ENCODE measurements at regions not wholly inside any gene's neighbourhood (a gene's known extent, or its start where the extent isn't known, plus 50 kb on each side); places are given as distances from the start of the nearest gene placed in this dataset.

DNA sequence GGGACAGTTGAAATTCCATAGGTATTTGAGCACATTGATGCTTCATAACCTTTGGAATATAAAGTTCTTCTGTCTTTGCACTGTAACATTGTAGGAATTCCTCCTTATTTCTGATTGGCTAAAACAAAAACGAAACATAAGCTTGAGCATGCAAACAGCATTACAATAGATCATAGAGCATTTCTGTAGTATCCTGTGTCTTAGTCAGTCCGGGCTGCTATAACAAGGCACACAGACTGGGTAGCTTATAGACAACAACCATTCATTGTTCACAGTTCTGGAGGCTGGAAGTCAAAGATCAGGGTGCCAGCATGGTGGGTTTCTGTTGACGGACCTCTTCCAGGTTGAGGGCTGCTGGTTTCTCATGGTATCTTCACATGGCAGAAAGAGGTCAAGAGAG lies 188.7 kb upstream of the SOX21 start:
- no peak overlapping the region for H3K27ac ChIP-seq

GRCh38 chr13:94896719-94897317 lies 184.5 kb upstream of the SOX21 start:
- no peak overlapping the region for H3K4me3 ChIP-seq
- FAIRE-seq: no peak
- H3K27ac ChIP-seq: no peak overlapping the region
- TF ChIP-seq, protein P1, sequence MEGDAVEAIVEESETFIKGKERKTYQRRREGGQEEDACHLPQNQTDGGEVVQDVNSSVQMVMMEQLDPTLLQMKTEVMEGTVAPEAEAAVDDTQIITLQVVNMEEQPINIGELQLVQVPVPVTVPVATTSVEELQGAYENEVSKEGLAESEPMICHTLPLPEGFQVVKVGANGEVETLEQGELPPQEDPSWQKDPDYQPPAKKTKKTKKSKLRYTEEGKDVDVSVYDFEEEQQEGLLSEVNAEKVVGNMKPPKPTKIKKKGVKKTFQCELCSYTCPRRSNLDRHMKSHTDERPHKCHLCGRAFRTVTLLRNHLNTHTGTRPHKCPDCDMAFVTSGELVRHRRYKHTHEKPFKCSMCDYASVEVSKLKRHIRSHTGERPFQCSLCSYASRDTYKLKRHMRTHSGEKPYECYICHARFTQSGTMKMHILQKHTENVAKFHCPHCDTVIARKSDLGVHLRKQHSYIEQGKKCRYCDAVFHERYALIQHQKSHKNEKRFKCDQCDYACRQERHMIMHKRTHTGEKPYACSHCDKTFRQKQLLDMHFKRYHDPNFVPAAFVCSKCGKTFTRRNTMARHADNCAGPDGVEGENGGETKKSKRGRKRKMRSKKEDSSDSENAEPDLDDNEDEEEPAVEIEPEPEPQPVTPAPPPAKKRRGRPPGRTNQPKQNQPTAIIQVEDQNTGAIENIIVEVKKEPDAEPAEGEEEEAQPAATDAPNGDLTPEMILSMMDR (IDR thresholded peaks at IDR 0.05): no peak
- no peak for ATAC-seq
- H3K36me3 ChIP-seq: no peaks in the 10 kb centered on the region
- no peaks in the 10 kb centered on the region for H3K27me3 ChIP-seq
- H3K9me3 ChIP-seq: no peaks in the 10 kb centered on the region
- no peak for DNase-seq
- WGBS, 2 donors: 72 to 83% methylated on average over 5 of the region's 5 CpGs
- H3K4me1 ChIP-seq: no peaks in the 10 kb centered on the region
- intact Hi-C loops (cut with DNase I): no loop called here

More for the DNA sequence above, 188.7 kb upstream of the SOX21 start:
- WGBS, 2 donors: 53 to 70% methylated on average over 3 of the region's 3 CpGs
- Histone ChIP-seq H3K27me3 (no peaks in the 10 kb centered on the region), H3K9me3 (no peaks in the 10 kb centered on the region), H3K4me1 (no peaks in the 10 kb centered on the region), H3K36me3 (no peaks in the 10 kb centered on the region), H3K4me3 (no peak overlapping the region)
- intact Hi-C loops (cut with DNase I): no loop called here
- FAIRE-seq (no peak), ATAC-seq (no peak), DNase-seq (no peak)
- TF ChIP-seq, protein P1 (IDR thresholded peaks at IDR 0.05): no peak

- H3K36me3 ChIP-seq: no peaks in the 10 kb centered on the region
- TF ChIP-seq, protein P1 (IDR thresholded peaks at IDR 0.05): no peak
- whole genome bisulfite sequencing, 2 donors: 50 to 66% methylated on average over 2 of the region's 2 CpGs
- no peaks in the 10 kb centered on the region for H3K4me1 ChIP-seq
- no peak for FAIRE-seq
- intact Hi-C loops (cut with DNase I): no loop called here
- ATAC-seq: no peak
- H3K27ac ChIP-seq: no peak overlapping the region
- no peaks in the 10 kb centered on the region for H3K9me3 ChIP-seq
- DNase-seq: no peak
- H3K27me3 ChIP-seq: no peaks in the 10 kb centered on the region
- H3K4me3 ChIP-seq: no peak overlapping the region
These were observed 183.9 kb upstream of the SOX21 start for GRCh38 chr13:94896238-94896637.

- ATAC-seq: no peak
- no peak overlapping the region for H3K27ac ChIP-seq
- intact Hi-C loops (cut with DNase I): no loop called here
- no peaks in the 10 kb centered on the region for H3K36me3 ChIP-seq
- no peak for DNase-seq
- TF ChIP-seq, protein P1 (IDR thresholded peaks at IDR 0.05): no peak
- no peak for FAIRE-seq
- no peaks in the 10 kb centered on the region for H3K9me3 ChIP-seq
- no peaks in the 10 kb centered on the region for H3K27me3 ChIP-seq
- no peak overlapping the region for H3K4me3 ChIP-seq
- H3K4me1 ChIP-seq: no peaks in the 10 kb centered on the region
- 40 to 44% methylated on average over 2 of the region's 2 CpGs for WGBS, 2 donors
These were observed 173.8 kb upstream of the SOX21 start for GRCh38 chr13:94886191-94886590.

DNA sequence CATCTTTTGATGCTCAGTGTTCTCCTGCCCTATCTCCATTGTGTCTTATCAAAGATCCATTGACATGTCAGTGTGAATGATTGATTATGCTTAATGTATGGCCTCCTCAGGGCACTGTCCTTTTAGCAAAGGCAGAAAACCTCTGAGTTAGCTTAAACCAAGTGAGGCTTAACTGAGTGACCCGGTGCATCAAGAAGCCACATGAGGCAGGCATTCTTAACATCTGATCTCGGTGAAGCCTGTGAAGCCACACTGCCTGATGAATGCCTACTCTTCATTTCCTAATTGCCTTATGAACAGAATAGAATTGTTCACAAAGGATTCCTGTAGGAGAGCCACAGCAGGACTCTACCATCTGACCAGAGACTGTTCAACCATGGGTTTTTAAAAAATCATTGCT lies 168.1 kb upstream of the SOX21 start:
- no peaks in the 10 kb centered on the region for H3K36me3 ChIP-seq
- no peak overlapping the region for H3K27ac ChIP-seq
- ATAC-seq (no peak), FAIRE-seq (no peak), DNase-seq (no peak)
- H3K4me1 ChIP-seq: no peaks in the 10 kb centered on the region
- intact Hi-C loops (cut with DNase I): no loop called here
- WGBS, 2 donors: 7 to 17% methylated on average over 2 of the region's 2 CpGs
- H3K27me3 ChIP-seq: no peaks in the 10 kb centered on the region
- TF ChIP-seq, protein P1 (IDR thresholded peaks at IDR 0.05): no peak
- no peaks in the 10 kb centered on the region for H3K9me3 ChIP-seq
- no peak overlapping the region for H3K4me3 ChIP-seq
